Activated CD8-positive, alpha-beta T cell treated with anti-CD3 and anti-CD28 coated beads for 36 hours (primary cell): ENCODE measurements at regions not wholly inside any gene's neighbourhood (a gene's known extent, or its start where the extent isn't known, plus 50 kb on each side); places are given as distances from the start of the nearest gene placed in this dataset.

Experiments used
- ATAC-seq: fragments of 200-7000 bp; cut with Tn5 transposase; one replicate; pipeline ENCODE4 v1.10.0; 2021; ENCODE audit warnings: mild to moderate bottlenecking, moderate library complexity
- CTCF ChIA-PET: fragments of 350-600 bp; sonication (Branson Sonifier 250); formaldehyde crosslinking; loops from one replicate; lab custom pipeline; 2021; ENCODE audit warnings: antibody characterized with exemption; lab: Charles Lee
- POLR2A ChIA-PET: fragments of 350-600 bp; sonication (Branson Sonifier 250); formaldehyde crosslinking; loops from one replicate; lab custom pipeline; 2021; ENCODE audit warnings: antibody characterized with exemption; lab: Charles Lee
- DNase-seq: peaks from one replicate; pipeline ENCODE4 v3.0.0-alpha.2; 2020
- H3K27ac Mint-ChIP-seq: one replicate; pipeline ENCODE4 v1.8.0; 2021; ENCODE audit warnings: mild to moderate bottlenecking, mixed read lengths
- H3K27me3 Mint-ChIP-seq: one replicate; pipeline ENCODE4 v1.8.0; 2021; ENCODE audit warnings: mixed read lengths
- H3K36me3 Mint-ChIP-seq: one replicate; pipeline ENCODE4 v1.8.0; 2021; ENCODE audit warnings: low read depth, mixed read lengths
- H3K4me1 Mint-ChIP-seq: one replicate; pipeline ENCODE4 v1.8.0; 2021; ENCODE audit warnings: low read depth, mixed read lengths
- H3K4me3 Mint-ChIP-seq: one replicate; pipeline ENCODE4 v1.8.0; 2021; ENCODE audit warnings: mild to moderate bottlenecking, moderate library complexity, mixed read lengths
- H3K9me3 Mint-ChIP-seq: one replicate; pipeline ENCODE4 v1.8.0; 2021; ENCODE audit warnings: mixed read lengths
- intact Hi-C: fragments of 100-400 bp; cut with micrococcal nuclease; formaldehyde crosslinking; loops from one replicate; pipeline ENCODE4 v1.10.0; 2022
- TF ChIP-seq, protein P1 (sequence below): fragments of 200-600 bp; IDR thresholded peaks from one replicate; pipeline ENCODE4 v1.8.0; 2022; ENCODE audit warnings: antibody characterized with exemption, mild to moderate bottlenecking

DNA sequence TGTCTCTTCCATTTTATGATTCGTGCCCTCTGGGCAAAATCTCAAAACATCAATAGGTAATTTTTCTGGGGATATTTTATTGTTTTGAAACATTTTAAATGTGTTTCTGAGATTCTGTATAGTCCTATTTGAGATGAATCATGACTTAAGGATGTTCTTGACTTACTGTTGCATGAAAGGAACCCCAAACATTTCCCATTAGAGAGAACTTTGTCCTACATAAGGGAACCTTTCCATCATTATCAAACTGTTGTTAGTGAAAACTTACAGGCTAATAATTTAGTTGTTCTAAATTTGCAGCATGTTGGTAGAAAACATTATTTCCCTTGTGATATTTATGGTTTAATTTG, 523.3 kb downstream of the PPARGC1A start:
- H3K4me1 Mint-ChIP-seq: no peaks in the 10 kb centered on the region
- intact Hi-C loops: no loop called here
- ChIA-PET POLR2A (no interaction called here), CTCF (no interaction called here)
- no peak overlapping the region for H3K27ac Mint-ChIP-seq
- TF ChIP-seq, protein P1, sequence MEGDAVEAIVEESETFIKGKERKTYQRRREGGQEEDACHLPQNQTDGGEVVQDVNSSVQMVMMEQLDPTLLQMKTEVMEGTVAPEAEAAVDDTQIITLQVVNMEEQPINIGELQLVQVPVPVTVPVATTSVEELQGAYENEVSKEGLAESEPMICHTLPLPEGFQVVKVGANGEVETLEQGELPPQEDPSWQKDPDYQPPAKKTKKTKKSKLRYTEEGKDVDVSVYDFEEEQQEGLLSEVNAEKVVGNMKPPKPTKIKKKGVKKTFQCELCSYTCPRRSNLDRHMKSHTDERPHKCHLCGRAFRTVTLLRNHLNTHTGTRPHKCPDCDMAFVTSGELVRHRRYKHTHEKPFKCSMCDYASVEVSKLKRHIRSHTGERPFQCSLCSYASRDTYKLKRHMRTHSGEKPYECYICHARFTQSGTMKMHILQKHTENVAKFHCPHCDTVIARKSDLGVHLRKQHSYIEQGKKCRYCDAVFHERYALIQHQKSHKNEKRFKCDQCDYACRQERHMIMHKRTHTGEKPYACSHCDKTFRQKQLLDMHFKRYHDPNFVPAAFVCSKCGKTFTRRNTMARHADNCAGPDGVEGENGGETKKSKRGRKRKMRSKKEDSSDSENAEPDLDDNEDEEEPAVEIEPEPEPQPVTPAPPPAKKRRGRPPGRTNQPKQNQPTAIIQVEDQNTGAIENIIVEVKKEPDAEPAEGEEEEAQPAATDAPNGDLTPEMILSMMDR: no peak
- H3K36me3 Mint-ChIP-seq: no peaks in the 10 kb centered on the region
- no peak for ATAC-seq
- H3K9me3 Mint-ChIP-seq: no peaks in the 10 kb centered on the region
- DNase-seq: no peak
- H3K4me3 Mint-ChIP-seq: no peak overlapping the region
- no peaks in the 10 kb centered on the region for H3K27me3 Mint-ChIP-seq

DNA sequence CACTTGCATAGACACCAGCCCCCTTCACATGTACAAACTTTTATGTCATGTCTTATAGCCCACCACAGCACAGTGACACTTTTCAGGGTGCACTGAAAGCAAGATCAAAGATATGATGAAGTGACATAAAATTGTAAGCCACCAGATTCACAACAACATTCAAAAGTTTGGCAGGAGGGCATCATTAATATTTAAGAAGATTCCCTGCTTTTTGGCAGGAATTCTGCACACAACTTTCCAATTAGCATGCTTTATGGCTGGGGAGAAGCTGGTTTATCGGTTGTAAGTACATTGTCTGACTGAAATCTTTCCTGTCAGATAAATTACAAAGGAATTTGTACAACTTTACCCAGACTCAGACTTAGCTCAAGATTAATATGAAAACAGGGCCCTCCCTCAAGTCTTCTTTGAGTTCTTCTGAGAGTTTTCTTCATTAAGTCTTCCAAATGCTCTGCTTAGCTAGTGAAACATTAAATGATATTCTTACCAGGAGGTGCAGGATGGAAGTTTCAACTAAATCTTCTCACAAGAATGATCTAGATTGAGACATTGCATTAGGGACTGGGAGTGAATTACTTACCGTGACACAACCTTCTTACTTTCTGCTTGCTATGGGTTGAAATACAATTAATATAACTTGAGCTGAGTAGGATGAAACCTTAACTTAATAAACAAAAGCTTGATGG, 523.8 kb downstream of the PPARGC1A start:
- intact Hi-C loops: no loop called here
- DNase-seq (no peak), ATAC-seq (no peak)
- TF ChIP-seq, protein P1: no peak
- CTCF ChIA-PET: no interaction called here
- POLR2A ChIA-PET: no interaction called here
- H3K4me1 Mint-ChIP-seq: no peaks in the 10 kb centered on the region
- no peak overlapping the region for H3K27ac Mint-ChIP-seq
- H3K27me3 Mint-ChIP-seq: no peaks in the 10 kb centered on the region
- no peak overlapping the region for H3K4me3 Mint-ChIP-seq
- no peaks in the 10 kb centered on the region for H3K9me3 Mint-ChIP-seq
- no peaks in the 10 kb centered on the region for H3K36me3 Mint-ChIP-seq

DNA sequence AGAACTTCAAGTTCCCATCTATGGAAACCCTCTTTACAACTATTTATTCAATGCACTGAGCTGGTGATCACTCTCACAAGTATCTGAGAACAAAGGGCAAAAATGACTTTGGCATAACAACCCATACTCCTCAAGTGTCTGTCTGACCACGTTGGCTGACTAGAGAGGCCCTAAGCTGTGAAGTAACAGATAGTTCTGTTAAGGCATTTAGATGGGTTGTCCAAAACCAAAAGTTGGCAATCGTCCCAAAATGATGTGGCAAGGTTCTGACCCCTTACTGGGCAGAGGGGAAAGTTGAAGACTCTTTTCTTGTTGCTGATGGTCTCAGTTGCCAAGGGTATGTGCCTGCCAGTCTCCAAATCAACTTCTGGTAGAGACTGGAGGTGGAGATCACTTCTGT, 524.8 kb downstream of the PPARGC1A start:
- no peak for ATAC-seq
- intact Hi-C loops: no loop called here
- DNase-seq: no peak
- Mint-ChIP-seq H3K4me3 (no peak overlapping the region), H3K27ac (no peak overlapping the region), H3K4me1 (no peaks in the 10 kb centered on the region), H3K9me3 (no peaks in the 10 kb centered on the region), H3K27me3 (no peaks in the 10 kb centered on the region), H3K36me3 (no peaks in the 10 kb centered on the region)
- TF ChIP-seq, protein P1: no peak
- POLR2A ChIA-PET: no interaction called here
- CTCF ChIA-PET: no interaction called here

DNA sequence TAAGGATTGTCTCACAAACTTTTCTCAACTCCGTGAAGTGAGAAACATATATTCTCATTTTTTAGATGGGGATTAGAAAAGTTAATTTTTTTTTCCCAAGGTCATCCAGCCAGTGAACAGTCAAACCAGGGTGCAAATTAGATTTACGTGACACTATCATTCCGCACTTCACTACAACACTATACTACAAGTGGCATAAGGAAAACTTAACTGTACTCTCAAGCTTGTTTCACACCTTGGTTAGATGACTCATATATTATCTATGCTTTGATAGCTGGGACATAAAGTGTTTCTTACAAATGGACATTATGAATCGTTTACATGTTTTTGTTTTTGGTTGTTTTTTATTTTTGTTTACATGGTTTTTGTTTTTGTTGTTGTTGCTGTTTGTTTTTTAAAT, 525.7 kb downstream of the PPARGC1A start:
- no peaks in the 10 kb centered on the region for H3K36me3 Mint-ChIP-seq
- CTCF ChIA-PET: no interaction called here
- intact Hi-C loops: no loop called here
- H3K27ac Mint-ChIP-seq: no peak overlapping the region
- H3K9me3 Mint-ChIP-seq: no peaks in the 10 kb centered on the region
- DNase-seq (no peak), ATAC-seq (no peak)
- no peak overlapping the region for H3K4me3 Mint-ChIP-seq
- POLR2A ChIA-PET: no interaction called here
- TF ChIP-seq, protein P1: no peak
- H3K4me1 Mint-ChIP-seq: no peaks in the 10 kb centered on the region
- H3K27me3 Mint-ChIP-seq: no peaks in the 10 kb centered on the region

DNA sequence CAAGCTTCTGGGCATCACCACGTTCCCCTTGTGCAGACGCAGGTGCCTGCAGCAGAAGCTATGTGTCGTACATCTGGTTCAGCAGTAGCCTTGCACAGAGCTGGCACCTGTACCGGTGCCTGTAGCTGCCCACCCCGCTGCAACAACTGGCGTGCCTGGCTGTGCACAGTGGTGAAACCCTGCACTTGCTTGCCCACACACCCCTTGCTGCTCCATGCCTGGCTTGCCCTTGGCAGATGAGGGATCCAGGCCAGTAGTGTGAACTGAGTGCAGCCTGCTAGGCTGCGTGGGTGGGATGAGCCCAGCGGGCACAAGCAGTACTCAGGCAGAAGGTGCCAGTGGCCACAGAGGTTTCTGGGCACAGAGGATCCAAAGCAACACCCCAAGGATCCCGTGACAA, 528.4 kb downstream of the PPARGC1A start:
- Mint-ChIP-seq H3K4me1 (no peaks in the 10 kb centered on the region), H3K9me3 (no peaks in the 10 kb centered on the region), H3K27ac (no peak overlapping the region), H3K27me3 (no peaks in the 10 kb centered on the region), H3K36me3 (no peaks in the 10 kb centered on the region), H3K4me3 (no peak overlapping the region)
- TF ChIP-seq, protein P1: no peak
- ChIA-PET CTCF (no interaction called here), POLR2A (no interaction called here)
- intact Hi-C loops: no loop called here
- DNase-seq: no peak
- ATAC-seq: no peak
